ENCODE measurements at regions not wholly inside any gene's neighbourhood (a gene's known extent, or its start where the extent isn't known, plus 50 kb on each side); places are given as distances from the start of the nearest gene placed in this dataset.
"Not testable (repeated sequence)": the region's sequence is repeated elsewhere in the genome, so short reads cannot be mapped to it uniquely, and the experiment has no call there.

- DNase-seq (ENCODE audit: low spot score): no peak
Measured at GRCh38 chr14:85325134-85326017, 204.6 kb upstream of the FLRT2 start.

DNA sequence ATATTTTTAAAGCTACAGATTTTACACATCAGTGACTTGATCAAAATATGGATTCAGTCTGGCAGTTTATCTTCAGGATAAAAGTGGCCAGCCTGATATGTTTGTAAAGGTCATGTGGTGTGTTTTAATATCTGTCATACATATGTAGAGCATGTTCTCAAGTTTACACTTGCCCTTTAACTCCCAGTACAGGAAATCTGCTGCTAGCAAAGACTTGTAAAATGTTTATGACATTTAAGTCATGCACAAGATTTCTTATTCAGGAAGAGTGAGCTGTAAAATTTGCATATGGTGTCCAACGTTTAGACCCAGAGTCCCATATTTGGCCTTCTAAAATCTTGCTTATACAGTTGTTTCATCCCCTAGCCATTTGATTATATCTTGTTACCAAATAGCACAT, 197.5 kb upstream of the FLRT2 start:
- no peak for DNase-seq (ENCODE audit: low spot score)

- peak; percentile 50 for DNase-seq (ENCODE audit: low spot score)
Measured at GRCh38 chr14:85333313-85333712, 196.6 kb upstream of the FLRT2 start.

- no peak for DNase-seq (ENCODE audit: low spot score)
Measured at GRCh38 chr14:85333841-85334240, 196.1 kb upstream of the FLRT2 start.

- DNase-seq (ENCODE audit: low spot score): no peak
Measured at GRCh38 chr14:85334316-85334715, 195.6 kb upstream of the FLRT2 start.

- DNase-seq (ENCODE audit: low spot score): no peak
Measured at GRCh38 chr14:85336257-85336656, 193.7 kb upstream of the FLRT2 start.

DNA sequence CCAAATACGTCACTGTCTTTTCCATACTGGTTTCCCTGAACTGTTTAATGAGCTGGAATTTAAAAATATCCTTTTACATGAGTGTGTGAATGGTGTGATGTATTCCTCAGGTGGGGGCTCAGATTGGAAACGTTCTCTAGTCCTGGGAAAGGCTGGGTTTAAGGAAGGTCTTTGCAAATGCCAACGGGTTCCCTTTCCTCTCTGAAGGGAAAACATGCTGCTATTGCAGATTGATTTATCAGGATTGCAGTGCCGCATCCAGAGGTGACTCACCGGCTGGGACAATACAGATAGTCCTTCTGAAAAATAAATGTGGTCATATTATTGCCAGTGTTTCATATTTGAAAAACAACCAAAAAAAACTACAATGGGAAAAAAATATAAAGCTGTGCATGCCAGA, 193.1 kb upstream of the FLRT2 start:
- no peak for DNase-seq (ENCODE audit: low spot score)

- DNase-seq (ENCODE audit: low spot score): no peak
Measured at GRCh38 chr14:85338895-85339294, 191.0 kb upstream of the FLRT2 start.

DNA sequence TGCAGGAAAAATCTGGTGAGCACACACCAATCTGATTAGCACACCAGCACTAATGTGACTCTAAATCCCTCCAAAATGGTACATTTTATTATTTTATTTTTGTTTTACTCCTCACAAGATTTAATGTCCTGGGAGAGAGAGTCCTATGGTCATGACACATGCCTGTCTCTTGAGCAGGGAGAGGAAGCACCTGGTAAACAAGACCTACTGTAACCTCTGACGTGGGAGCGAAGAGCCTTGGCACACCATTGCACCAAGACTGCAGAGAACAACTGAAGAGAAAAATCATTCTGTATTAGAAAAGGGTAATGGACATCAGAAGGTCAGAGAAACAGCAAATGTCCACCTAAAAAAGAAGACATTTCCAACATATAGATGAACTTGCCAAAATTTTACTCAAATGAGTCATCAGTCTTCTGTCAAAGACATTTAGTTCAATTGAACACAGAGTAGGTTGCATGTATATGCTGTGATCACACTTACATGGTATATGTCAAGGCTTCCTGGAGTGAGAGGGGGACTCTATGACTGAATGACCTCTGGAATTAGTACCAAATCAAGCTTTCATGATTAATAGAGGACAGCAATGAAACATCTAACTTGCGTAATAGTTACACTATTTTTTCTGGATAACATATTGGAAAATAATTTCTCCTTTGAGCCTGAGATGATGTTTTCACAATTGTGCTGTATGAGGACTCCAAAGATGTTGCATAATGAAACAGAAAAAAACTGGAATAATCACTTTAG, 186.9 kb upstream of the FLRT2 start:
- DNase-seq (ENCODE audit: low spot score): no peak

DNA sequence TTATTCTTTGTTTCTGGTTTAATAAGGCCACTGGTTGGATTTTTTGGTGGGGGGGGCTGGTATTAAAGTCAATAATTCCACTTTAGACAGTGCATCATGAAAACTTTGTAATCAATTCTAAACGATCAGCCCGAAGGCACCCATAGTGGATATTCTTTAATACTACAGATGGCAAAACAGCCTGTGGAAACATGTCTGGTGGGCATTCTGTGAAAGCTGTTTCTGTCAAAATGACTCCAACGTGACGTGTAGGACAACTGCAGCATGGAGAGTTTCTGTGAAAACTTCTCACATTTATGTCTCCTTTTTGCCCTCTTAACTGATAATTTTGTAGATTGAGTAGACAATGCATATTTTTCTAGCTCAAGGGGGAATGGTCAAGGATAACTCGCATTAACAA, 185.8 kb upstream of the FLRT2 start:
- no peak for DNase-seq (ENCODE audit: low spot score)

- no peak for DNase-seq (ENCODE audit: low spot score)
Measured at GRCh38 chr14:85344847-85345570, 184.9 kb upstream of the FLRT2 start.

GRCh38 chr14:85350667-85351066, 179.3 kb upstream of the FLRT2 start:
- DNase-seq (ENCODE audit: low spot score): no peak

DNA sequence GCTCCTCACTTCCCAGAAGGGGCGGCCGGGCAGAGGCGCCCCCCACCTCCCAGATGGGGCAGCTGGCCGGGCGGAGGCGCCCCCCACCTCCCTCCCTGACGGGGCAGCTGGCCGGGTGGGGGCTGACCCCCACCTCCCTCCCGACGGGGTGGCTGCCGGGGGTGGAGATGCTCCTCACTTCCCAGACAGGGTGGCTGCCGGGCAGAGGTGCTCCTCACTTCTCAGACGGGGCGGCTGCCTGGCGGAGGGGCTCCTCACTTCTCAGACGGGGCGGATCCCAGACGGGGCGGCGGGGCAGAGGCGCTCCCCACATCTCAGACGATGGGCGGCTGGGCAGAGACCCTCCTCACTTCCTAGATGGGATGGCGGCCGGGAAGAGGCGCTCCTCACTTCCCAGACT, 177.4 kb upstream of the FLRT2 start:
- not testable (repeated sequence) for DNase-seq (ENCODE audit: low spot score)

- no peak for DNase-seq (ENCODE audit: low spot score)
Measured at GRCh38 chr14:85357120-85357519, 172.8 kb upstream of the FLRT2 start.

- no peak for DNase-seq (ENCODE audit: low spot score)
Measured at GRCh38 chr14:85358136-85358785, 171.7 kb upstream of the FLRT2 start.

DNA sequence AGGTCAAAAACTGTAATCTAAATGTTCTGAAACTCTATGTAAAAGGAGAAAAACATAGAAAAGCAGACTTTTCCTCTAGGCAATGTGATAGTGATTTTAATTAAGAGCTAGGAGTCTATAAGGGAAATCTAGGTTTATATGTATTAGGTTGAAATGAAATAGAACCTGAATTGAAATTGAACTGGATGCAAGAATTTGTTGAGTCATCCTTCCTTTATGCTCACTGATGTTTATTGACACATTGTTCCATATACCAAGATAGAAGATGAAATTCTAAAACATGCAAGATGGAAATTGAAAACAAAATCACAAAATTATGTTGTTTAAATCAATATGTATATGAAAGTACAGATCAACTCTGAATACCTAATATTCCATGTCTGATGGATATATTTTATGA, 170.4 kb upstream of the FLRT2 start:
- no peak for DNase-seq (ENCODE audit: low spot score)

GRCh38 chr14:85363358-85363757, 166.6 kb upstream of the FLRT2 start:
- DNase-seq (ENCODE audit: low spot score): no peak

GRCh38 chr14:85366226-85366625, 163.7 kb upstream of the FLRT2 start:
- no peak for DNase-seq (ENCODE audit: low spot score)

GRCh38 chr14:85380881-85381280, 149.1 kb upstream of the FLRT2 start:
- no peak for DNase-seq (ENCODE audit: low spot score)

GRCh38 chr14:85382341-85382740, 147.6 kb upstream of the FLRT2 start:
- no peak for DNase-seq (ENCODE audit: low spot score)

- no peak for DNase-seq (ENCODE audit: low spot score)
Measured at GRCh38 chr14:85387181-85387580, 142.8 kb upstream of the FLRT2 start.

- no peak for DNase-seq (ENCODE audit: low spot score)
Measured at GRCh38 chr14:85390236-85390635, 139.7 kb upstream of the FLRT2 start.

All from COLO829 (cell line).